BE2C (cell line): ENCODE measurements at regions not wholly inside any gene's neighbourhood (a gene's known extent, or its start where the extent isn't known, plus 50 kb on each side); places are given as distances from the start of the nearest gene placed in this dataset.
"Not testable (repeated sequence)": the region's sequence is repeated elsewhere in the genome, so short reads cannot be mapped to it uniquely, and the experiment has no call there.

ENCODE experiments used
- DNase-seq: peaks from one replicate; pipeline ENCODE4 v3.0.0-alpha.2; 2020
- H3K27me3 ChIP-seq: fragments of 250-450 bp; sonication (Bioruptor Pico); 2 replicates; pipeline ENCODE4 v1.5.1; 2020; ENCODE audit warnings: mild to moderate bottlenecking
- H3K36me3 ChIP-seq: fragments of 250-450 bp; sonication (Bioruptor Pico); 2 replicates; pipeline ENCODE4 v1.5.1; 2020; ENCODE audit warnings: mild to moderate bottlenecking
- H3K4me1 ChIP-seq: fragments of 250-450 bp; sonication (Bioruptor Pico); 2 replicates; pipeline ENCODE4 v1.5.1; 2020
- H3K4me3 ChIP-seq: 2 replicates; pipeline ENCODE4 v1.5.1; 2011; ENCODE audit warnings: low read depth, low read length
- H3K9me3 ChIP-seq: fragments of 250-450 bp; sonication (Bioruptor Pico); 2 replicates; pipeline ENCODE4 v1.5.1; 2020
- TF ChIP-seq, protein P1 (sequence below): IDR thresholded peaks from 2 replicates; pipeline ENCODE4 v1.5.1; 2012; ENCODE audit warnings: mild to moderate bottlenecking, low read depth, low read length

- H3K9me3 ChIP-seq: no peaks in the 10 kb centered on the region
- no peaks in the 10 kb centered on the region for H3K4me1 ChIP-seq
- peaks cover 15% of the 10 kb centered on the region for H3K27me3 ChIP-seq
- DNase-seq: no peak
- TF ChIP-seq, protein P1, sequence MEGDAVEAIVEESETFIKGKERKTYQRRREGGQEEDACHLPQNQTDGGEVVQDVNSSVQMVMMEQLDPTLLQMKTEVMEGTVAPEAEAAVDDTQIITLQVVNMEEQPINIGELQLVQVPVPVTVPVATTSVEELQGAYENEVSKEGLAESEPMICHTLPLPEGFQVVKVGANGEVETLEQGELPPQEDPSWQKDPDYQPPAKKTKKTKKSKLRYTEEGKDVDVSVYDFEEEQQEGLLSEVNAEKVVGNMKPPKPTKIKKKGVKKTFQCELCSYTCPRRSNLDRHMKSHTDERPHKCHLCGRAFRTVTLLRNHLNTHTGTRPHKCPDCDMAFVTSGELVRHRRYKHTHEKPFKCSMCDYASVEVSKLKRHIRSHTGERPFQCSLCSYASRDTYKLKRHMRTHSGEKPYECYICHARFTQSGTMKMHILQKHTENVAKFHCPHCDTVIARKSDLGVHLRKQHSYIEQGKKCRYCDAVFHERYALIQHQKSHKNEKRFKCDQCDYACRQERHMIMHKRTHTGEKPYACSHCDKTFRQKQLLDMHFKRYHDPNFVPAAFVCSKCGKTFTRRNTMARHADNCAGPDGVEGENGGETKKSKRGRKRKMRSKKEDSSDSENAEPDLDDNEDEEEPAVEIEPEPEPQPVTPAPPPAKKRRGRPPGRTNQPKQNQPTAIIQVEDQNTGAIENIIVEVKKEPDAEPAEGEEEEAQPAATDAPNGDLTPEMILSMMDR: no peak
- H3K4me3 ChIP-seq: no peak overlapping the region
- H3K36me3 ChIP-seq: no peaks in the 10 kb centered on the region
These were observed 127.2 kb upstream of the RGS6 start for GRCh38 chr14:71804992-71805391.

DNA sequence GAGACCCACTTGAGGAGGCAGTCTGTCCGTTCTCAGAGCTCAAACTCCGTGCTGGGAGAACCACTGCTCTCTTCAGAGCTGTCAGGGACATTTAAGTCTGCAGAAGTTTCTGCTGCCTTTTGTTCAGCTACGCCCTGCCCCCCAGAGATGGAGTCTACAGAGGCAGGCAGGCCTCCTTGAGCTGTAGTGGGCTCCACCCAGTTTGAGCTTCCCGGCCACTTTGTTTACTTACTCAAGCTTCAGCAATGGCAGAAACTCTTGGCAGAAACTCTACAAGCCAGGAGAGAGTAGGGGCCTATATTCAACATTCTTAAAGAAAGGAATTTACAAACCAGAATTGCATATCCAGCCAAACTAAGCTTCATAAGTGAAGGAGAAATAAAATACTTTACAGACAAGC is 125.2 kb upstream of the RGS6 start:
- not testable (repeated sequence) for H3K4me3 ChIP-seq, H3K36me3 ChIP-seq, H3K27me3 ChIP-seq, H3K9me3 ChIP-seq, DNase-seq, H3K4me1 ChIP-seq

GRCh38 chr14:71810800-71811199 is 121.4 kb upstream of the RGS6 start:
- H3K9me3 ChIP-seq, H3K27me3 ChIP-seq, H3K36me3 ChIP-seq, DNase-seq, H3K4me3 ChIP-seq, H3K4me1 ChIP-seq: not testable (repeated sequence)

DNA sequence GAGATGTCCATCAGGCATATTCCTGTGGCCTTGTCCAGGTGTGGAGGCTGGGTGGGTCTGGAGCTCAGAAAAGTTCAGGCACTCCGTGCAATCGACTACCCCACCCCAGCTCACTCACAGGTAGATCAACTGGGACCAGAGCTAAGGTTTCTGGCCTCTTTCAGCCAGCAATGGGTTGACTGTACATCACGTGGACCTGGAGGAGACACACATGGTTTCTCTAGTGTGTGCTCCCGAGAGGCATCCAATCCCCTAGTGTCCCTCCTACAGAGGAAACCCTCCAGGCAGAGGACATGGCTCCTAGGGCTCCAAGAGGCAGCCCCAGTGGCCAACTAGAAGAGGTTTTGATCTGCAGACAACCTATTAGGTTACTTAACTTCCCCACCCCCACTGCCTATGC is 119.5 kb upstream of the RGS6 start:
- TF ChIP-seq, protein P1: no peak
- no peaks in the 10 kb centered on the region for H3K36me3 ChIP-seq
- H3K27me3 ChIP-seq: peaks cover 7% of the 10 kb centered on the region
- H3K4me1 ChIP-seq: no peaks in the 10 kb centered on the region
- no peak for DNase-seq
- H3K9me3 ChIP-seq: no peaks in the 10 kb centered on the region
- H3K4me3 ChIP-seq: no peak overlapping the region

- H3K36me3 ChIP-seq: no peaks in the 10 kb centered on the region
- H3K4me1 ChIP-seq: no peaks in the 10 kb centered on the region
- H3K9me3 ChIP-seq: no peaks in the 10 kb centered on the region
- TF ChIP-seq, protein P1: no peak
- H3K4me3 ChIP-seq: no peak overlapping the region
- peaks cover 7% of the 10 kb centered on the region for H3K27me3 ChIP-seq
- no peak for DNase-seq
These were observed 117.1 kb upstream of the RGS6 start for GRCh38 chr14:71815110-71815509.

GRCh38 chr14:71824816-71825215 is 107.4 kb upstream of the RGS6 start:
- Histone ChIP-seq H3K4me3 (no peak overlapping the region), H3K4me1 (no peaks in the 10 kb centered on the region), H3K36me3 (no peaks in the 10 kb centered on the region), H3K27me3 (no peaks in the 10 kb centered on the region; the same call in 1 of the 2 replicates), H3K9me3 (no peaks in the 10 kb centered on the region)
- no peak for DNase-seq
- TF ChIP-seq, protein P1: no peak

DNA sequence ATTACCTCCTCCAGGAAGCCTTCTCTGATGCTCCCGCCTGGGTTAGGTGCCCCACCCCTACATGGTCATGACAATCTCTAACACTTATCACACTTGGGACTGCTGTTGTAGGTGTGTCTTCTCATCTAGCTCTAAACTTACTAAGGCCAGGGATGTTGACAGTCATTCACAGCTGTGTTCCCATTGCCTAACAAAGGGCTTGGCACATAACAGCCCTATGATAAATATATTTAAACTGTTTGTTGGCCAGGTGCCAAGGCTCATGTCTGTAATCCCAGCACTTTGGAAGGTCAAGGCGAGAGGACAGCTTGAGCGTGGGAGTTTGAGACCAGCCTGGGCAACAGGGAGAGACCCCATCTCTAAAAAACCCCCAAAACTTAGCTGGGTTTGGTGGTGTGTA is 98.8 kb upstream of the RGS6 start:
- TF ChIP-seq, protein P1: no peak
- no peaks in the 10 kb centered on the region; the same call in 1 of the 2 replicates for H3K27me3 ChIP-seq
- H3K4me3 ChIP-seq: no peak overlapping the region
- no peaks in the 10 kb centered on the region for H3K36me3 ChIP-seq
- DNase-seq: no peak
- H3K4me1 ChIP-seq: no peaks in the 10 kb centered on the region
- no peaks in the 10 kb centered on the region for H3K9me3 ChIP-seq
